Activated CD4-positive, alpha-beta T cell treated with anti-CD3 and anti-CD28 coated beads, Interleukin-2, amount 50 U/mL, for 4 hours (primary cell): ENCODE measurements at regions not wholly inside any gene's neighbourhood (a gene's known extent, or its start where the extent isn't known, plus 50 kb on each side); places are given as distances from the start of the nearest gene placed in this dataset.
"Not testable (repeated sequence)": the region's sequence is repeated elsewhere in the genome, so short reads cannot be mapped to it uniquely, and the experiment has no call there.

Experiments
- DNase-seq, 2 experiments: peaks; one replicate each; pipeline ENCODE4 v3.0.0-alpha.2; 2020

DNA sequence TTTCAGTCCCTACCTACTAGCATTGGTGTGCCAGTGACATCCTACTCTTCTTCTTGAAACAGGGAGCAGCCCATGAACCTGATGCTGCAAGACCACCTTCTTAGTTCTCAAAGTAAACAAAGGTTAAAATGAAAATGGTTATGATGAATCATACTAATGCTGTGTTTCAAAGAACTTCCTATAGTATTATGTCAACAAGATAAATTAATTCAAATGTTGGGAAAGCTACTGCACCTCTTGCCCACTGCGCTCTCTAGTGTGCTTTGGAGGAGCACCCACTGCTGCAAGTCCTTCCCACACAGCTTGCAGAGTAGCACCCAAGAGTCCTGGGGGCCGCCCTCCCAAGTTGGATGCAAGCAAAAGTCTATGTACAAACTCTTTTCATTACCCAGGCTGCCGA is 81.1 kb downstream of the CD200R1L start:
- DNase-seq, result no peak

DNA sequence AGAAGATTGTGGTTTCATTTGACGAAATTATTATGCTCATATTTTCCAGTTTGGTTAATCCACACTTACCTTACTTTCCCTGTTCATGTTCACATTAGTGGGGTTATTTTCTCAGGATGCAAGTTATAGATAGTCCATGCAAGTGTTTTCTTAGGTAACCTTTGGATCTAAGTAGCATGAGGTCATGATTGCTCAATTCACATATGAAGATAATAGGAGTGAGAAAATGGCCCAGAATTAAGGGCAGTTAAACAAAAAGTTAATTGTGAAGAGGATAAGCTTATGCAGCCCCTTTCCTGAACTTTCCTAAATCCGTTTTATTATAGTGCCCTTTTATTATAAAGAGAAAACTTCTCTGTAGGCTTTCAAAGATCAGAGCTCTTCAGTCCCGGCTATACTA is 83.4 kb downstream of the CD200R1L start:
- no peak for DNase-seq

DNA sequence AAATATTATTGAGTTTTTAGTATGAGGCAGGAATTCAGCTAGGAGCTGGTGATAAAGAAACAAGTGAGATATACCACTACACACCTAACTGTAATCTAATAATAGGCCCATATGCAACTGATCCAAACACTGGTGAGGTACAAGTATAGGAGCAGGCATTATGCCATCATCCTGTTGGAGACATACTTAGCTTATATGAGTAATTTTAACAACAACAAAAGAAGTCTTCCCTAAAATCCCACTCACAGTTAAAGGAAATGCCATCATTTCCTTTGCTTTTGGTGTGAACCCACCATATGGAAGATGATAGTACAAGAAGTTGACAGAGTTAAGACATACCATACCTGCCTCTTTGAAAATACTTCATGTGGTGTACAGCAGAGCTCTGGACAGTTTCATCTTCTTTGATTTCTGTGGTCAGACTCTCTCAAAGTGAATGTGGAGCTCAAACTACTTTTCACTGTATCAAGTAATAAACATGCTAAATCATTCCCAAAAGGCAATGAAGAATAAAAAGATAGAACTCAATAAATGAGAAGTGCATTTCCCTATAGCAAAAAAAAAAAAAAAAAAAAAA is 85.5 kb downstream of the CD200R1L start:
- DNase-seq, result no peak

DNA sequence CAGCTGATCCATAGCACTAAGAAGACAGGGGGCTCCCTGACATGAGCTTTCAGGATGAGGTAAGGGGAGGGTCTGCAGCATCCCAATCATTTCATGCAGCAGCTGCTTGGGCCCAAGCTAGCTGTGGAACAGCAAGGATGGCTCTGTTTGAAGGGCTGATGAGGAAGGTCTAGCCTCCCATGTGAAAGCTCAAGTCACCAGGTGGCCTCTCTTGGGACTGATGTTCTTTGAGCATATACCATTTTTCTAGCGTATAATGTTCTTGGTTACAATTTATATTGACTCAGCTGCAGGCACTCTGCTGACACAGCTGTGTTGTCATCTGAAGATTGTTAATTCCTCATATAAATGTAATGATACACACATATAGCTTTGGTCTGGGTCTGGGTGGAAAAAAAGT is 87.0 kb downstream of the CD200R1L start:
- no peak for DNase-seq

DNA sequence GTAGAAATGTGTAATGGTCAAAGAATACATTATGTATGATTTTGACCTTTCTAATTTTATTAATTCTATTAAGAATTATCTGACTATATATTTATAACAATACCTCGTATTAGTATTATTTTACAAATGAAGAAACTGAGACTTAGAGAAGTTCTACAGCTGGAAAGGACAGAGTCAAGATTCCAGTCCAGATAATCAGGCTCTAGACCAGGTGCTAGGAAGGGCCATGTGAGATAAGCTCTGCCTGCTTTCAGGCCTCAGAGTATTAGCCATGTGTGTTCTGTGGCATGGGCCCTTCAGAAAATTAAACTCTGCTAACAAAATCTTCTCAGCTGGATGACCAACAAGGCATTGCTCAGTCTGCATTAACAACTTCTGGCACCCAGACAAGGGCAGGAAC is 87.5 kb downstream of the CD200R1L start:
- DNase-seq, result no peak

DNA sequence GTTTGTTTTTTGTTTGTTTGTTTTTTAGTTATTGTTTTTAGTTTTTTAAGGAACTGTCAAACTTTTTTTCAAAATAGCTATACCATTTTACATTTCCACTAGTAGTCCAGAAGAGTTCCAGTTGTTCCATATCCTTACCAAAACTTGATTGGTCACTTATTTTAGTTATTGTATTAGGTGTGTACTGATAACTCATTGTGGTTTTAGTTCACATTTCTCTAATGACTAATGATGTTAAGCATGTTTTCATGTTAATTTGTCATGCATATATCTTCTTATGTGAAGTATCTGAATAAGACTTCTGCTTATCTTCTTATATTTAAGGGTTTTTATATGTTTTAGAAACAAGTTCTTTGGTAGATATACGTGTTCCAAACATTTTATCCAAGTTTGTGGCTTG is 89.5 kb downstream of the CD200R1L start:
- no peak for DNase-seq

DNA sequence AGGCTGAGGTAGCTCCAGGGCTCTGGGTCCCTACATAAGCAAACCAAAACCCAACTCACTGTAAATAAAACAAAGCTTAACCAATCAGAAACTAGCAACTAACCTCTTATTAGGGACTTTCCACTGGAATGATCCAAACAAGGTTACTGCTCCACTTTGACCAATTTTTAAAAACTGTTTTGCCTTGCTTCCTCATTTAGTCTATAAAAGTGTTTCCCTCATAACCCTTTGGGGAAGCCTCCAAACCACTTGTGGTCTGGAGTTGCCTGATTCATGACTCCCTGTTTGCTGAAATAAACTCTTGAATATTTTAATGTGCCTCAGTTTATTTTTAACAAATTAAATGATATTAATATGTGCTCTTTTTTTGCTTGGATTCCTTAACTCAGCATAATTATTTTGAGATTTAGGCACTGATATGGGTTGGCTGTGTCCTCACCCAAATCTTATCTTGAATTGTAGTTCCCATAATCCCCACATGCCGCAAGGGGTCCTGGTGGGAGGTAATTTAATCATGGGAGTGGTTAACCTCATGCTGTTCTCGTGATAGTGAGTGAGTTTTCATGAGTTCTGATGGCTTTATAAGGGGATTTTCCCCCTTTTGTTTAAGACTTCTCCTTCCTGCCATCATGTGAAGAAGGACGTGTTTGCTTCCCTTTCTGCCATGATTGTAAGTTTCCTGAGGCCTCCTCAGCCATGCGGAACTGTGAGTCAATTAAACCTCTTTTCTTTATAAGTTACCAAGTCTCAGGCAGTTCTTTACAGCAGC is 90.6 kb downstream of the CD200R1L start:
- no peak for DNase-seq

DNA sequence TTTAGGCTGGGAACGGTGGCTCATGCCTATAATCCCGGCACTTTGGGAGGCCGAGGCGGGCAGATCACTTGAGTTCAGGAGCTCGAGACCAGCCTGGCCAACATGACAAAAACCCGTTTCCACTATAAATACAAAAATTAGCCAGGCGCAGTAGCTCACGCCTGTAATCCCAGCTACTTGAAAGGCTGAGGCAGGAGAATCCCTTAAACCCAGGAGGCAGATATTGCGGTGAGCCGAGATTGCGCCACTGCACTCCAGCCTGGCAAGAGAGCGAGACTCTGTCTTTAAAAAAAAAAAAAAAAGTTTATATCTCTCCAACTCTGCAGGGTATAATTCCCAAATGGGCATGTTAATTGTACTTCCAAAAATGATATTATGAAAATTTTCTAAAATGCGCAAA is 91.6 kb downstream of the CD200R1L start:
- not testable (repeated sequence) for DNase-seq

DNA sequence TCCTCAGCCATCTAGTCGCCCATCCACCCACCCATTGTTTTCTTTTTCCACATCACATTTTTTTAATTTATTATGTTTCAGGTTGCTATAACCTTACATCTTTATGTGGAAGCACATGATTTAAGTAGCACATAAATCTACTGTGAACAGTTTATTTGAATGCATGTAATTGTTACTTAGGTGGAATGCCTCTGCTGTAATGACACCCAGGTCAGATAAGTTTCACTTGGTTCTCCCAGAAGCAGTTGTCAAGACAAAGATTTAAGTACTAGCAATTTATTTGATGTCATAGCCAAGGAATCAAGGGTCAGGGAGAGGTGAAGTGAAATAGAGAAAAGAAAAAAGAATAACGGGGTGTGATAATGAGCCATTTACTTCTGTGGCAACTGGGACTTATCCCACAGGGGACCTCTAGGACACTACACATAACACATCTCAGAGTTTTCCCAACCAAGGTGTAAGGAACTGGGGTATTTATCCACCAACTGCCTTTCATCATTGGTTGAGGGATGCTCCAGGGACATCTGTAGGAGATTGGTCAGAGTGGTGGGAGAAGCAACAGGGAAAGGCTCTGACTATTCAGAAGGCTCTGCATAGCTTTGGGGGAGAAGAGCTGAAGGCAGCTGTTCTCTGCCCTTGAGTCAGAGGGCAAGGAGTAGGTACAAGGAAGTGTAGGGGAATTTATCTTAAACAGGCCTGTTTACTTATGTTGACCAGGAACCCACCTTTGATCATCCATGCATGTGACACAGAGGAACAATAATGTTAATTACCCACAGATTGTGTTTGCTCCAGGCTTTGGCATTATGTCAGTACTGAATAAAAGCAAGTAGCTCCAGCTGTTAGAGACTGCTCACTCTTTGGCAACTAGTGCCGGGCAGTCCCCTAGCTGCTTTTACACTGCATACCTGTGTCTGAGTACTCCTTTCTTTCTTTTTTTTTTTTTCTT is 94.8 kb downstream of the CD200R1L start:
- no peak for DNase-seq

DNA sequence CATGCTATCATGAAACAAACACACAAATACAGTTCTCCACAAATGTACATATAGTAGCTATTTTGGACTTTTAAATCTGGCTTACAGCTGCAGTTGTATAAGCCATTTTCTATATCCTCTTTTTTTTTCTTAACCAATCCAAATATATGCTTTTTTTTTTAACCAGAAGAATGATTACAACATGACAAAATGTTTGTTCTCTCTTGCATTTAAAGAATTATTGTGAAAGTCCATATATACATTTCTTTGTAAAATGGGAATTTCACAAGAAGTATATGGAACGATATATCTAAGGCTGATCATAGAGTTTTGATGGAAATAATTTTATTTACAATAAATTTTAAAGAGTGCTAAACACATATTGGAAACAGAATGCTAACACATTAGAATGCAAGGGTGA is 95.6 kb downstream of the CD200R1L start:
- no peak for DNase-seq

DNA sequence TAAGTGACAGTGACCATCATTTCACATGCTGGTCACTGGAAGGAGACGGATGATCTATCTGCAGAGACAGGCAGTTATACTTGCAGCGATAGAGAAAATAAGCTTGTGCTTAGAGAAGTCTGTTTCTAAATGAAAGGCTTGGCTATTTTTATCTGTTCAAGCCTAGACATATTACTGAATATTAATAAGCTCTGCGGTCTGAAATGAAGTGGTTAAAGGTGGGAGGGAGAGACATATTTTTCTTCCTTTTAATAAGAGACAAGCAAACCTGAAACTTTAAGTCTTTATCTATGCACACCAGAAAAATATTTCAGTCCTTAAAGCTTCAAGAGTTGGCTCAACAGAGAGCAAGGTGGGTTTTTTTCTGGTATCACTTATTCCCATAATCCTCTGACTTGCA is 99.0 kb downstream of the CD200R1L start:
- no peak for DNase-seq

DNA sequence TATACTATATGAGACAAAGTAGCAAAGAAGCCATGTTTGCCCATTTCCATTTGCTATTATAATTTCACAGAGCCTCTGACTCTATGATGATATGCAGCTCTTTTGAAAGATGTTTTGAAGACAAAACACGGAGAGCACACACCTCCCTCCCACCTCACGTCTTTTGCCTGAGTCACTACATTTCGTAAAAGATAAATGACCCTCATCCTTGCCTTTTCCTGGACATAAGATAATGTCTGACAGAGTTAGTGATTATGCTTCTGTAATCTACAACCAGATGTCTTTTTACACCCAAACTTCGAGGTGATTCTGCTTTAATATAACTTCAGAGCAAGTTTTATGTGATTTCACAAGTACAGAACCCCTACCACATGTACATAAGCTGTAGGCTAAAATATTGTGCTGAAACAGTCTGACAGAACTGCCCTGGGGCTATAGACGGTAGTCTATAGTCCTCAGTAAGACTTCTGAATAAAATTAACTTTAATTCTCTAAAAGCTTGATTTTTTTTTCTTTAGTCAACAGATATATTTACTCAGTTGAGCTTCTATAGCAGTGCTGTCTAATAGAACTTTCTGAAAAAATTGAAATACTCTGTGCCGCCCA is 99.9 kb downstream of the CD200R1L start:
- no peak for DNase-seq

DNA sequence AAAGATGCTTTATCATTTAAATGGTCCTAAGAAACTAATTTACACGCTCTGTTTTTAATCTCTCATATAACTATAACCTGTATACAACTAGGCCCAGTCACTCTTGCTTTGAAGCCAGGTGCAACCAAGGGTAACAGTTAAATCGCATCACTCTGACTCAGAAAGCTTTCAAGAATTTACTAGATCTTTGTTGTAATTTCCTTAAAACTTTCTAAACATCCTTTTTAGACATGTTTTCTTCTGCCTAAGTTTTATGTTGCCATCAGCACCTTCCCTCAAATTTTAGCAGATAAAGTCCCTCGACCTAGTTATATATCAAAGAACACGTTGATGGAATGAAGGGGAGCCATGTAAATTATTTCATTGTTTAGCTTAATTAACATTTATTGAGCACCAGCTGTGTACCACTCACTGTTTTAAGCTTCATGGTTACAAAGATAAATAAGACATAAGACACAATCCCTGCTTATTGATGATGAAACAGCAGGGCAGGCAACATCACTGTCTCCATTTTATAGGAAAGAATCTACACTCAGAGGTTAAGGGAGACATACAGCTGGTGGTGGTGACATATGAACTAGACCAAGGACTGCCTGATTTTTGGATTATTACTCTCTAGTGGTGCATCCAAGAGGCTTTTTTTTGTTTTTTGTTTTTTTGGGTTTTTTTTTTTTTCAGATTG is 101.0 kb downstream of the CD200R1L start:
- DNase-seq, result no peak

DNA sequence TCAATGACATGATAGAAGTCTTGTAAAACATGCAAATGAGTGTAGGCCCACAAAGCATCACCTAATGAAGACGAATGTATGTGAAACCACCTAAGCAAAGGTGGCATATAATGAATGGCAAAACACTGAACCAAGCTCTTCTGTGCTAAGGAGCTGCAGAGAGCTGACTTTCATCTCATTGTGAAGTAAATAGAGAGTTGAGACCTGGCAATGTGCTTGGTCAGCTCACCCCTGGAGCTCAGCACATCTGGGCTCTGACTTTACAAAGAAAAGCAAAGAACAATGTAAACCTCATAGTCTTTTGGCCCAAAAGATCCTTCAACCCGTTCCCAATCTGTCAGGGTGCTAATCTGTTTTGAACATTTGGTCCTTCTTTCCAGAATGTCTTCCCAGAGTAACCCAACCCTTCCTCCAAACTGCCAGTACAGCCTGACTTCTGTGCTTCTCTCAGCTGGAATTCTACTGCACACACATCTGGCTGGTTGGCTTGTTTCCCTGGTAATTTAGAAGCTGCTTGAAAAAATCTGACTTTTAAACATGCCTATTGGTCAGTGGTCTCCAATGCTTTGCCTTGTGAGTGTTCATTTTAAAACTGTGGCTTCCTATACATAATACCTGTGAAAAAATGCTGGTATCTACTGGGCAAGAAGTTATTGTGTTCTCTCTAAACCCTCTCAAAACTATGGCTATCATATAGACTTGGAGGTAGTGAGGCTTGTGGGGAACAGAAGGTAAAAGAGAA is 101.7 kb downstream of the CD200R1L start:
- DNase-seq, result no peak

DNA sequence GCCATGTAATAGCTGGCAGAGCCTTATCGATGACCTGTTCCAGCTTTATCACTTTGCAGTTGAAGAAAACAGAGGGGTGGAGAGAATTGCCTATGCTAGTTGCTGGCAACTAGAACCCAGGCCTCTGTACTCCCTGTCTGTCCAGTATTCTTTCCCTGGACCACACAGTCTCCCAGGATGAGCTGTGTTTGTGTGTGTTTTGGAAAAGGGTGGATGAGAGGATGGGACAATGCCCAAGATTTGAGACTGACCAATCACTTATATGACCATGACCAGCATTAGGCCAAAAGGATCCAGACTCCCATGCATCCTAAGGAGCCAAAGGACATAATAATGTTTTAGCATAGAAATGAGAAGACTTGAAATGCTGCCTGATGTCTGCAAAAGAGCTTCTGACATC is 102.6 kb downstream of the CD200R1L start:
- no peak for DNase-seq

DNA sequence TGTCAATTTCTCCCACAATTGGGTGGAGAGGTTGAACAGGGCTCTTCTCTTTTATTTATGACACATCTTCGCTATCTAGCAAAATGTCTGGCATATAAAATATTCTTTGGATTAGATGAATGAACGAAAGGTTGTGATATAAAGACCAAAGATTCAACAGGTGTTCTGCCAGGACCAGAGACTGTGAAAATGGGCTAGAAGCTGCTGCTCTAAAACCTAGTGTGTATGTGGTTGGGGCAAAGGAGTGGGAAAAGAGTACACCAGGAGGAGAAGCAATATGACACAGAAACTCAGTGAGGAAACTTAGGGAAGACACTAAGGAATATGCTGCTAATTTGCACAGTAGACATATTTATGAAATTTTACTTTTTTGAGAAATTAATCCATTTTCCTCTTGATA is 102.0 kb upstream of the CCDC80 start:
- DNase-seq, result no peak

DNA sequence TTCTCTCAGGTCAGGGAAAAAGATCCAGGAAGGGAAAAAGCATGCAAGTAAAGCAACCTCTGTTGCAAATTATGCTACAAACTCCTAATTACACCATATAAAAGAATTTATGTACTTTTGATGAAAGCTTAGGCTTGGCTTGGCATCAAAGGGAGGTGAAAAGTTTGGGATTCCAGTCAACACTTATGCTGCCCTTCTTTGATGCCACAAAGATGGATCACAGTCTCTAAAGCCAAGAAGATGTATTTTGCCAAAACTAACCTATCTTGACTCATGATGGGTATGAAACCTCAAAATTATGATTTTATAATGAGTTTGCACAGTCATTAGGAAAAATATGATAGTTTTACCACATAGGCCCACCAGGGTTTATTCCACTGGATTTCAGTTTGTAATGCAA is 101.0 kb upstream of the CCDC80 start:
- no peak for DNase-seq

DNA sequence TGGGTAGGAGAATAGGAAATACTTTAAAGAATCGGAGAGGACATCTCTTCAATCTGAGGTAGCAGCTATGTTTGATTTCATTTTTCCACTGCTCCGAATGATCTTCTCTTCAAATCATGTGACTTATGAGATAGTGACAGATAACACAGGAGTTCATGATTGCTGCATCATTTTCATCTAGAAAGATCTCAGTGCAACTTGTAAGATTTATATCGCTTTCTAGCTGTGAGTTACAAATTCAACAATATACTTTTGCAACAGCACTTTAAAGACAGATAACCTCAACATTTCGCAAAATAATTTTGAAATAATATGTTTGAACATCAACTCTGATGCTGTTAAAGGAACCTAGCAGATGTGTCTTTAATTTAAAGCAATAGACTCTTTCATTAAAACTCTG is 99.9 kb upstream of the CCDC80 start:
- DNase-seq, result no peak

DNA sequence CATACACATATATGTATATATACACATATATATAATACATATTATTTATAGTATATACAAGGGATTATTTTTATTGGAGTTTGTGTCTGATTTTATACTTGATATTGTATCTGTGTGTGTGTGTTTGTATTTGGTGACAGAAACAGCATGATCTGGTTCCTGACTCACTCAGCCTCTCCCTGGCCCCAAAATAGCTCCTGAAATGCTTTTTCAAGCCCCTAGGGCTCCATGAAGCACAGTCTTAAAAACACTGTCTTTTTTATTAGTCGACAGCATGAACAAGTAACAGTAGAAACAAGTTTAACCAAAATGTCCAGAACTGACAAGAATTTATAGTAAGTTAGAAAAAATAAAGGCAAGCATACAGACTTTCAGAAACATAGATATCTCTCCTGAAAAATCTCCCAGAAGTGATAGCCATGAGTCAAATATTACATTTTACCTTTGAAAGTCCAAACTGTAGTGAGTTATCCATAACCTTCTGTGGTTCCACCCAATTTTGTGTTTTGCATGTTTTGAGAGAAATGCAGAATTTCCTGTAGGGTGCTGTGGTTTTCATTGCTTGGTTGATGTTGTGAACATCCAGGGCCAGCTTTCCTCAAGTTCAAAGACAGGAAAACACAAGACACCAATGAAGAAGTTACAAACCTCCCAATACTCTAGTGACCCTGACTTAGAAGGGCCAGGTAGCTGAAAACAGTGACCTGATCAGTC is 98.5 kb upstream of the CCDC80 start:
- no peak for DNase-seq

DNA sequence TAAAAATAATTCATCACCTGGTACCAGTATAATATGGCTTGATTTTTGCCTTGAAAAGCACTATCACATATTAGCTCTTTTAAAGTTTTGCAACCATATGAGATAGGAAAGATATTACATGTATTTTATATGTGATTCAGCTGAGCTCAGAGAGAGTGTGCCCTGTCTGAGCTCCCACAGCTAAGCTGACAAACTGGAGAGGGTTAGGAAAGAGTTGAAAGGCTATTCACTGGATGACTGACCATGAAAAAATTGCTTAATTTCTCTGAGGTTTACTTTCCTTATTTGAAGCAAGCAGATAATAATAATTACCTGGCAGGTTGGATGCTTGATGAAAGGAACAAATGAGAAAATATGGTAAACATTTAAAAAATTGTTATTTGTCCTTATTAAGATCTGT is 97.4 kb upstream of the CCDC80 start:
- DNase-seq, result no peak

DNA sequence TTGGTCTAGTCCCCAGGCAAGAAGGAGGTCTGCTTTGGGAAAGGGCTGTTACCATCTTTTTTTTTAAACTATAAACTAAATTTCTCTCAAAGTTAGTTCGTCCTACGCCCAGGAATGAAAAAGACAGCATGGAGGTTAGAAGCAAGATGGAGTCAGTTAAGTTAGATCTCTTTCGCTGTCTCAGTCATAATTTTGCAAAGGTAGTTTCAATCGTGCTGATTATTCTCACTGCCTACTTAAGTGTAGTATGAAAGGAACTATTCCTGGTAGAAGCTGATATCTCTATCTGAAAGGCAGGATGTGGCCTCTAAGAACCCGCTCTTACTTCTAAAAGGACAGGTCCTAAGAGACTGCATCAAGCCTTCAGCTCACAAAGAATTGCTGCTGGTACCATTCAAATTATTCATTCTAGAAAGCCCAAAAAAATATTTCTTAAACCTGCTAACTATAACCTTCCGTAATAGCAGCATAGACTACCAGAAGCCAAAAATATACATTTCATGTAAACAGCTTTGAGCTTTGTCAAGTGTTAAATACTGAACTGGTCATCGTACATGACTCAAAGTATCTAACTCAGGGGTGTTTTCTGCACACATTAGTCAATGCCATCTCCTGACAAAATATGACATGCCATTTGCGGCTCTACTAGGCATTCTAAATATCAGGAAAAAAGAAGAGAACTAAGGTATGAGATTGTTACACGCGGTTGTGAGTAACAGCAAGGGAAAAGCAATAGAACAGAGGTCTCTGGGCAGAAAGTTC is 96.0 kb upstream of the CCDC80 start:
- no peak for DNase-seq
